Naive thymus-derived CD4-positive, alpha-beta T cell (primary cell): ENCODE measurements at regions not wholly inside any gene's neighbourhood (a gene's known extent, or its start where the extent isn't known, plus 50 kb on each side); places are given as distances from the start of the nearest gene placed in this dataset.

ENCODE experiments used
- ATAC-seq: fragments of 150-1000 bp; cut with Tn5 transposase; 2 replicates; pipeline ENCODE4 v1.10.0; 2021; ENCODE audit warnings: mild to moderate bottlenecking, moderate library complexity
- CTCF ChIA-PET: fragments of 350-600 bp; sonication (Branson Sonifier 250); formaldehyde crosslinking; loops from one replicate; lab custom pipeline; 2021; ENCODE audit warnings: antibody characterized with exemption; lab: Charles Lee
- POLR2A ChIA-PET: fragments of 350-600 bp; sonication (Branson Sonifier 250); formaldehyde crosslinking; loops from one replicate; lab custom pipeline; 2021; ENCODE audit warnings: antibody characterized with exemption, inconsistent platforms; lab: Charles Lee
- DNase-seq, 9 donors: peaks; one replicate each; pipeline versions ENCODE4 v3.0.0 to v3.0.0-alpha.2; 2020 to 2022; ENCODE audit warnings: mixed read lengths in 1 of 9
- H3K27ac ChIP-seq: one replicate; pipeline ENCODE4 v1.7.0; 2013; ENCODE audit warnings: mild to moderate bottlenecking, low read depth, low read length, moderate library complexity
- H3K27me3 ChIP-seq, 2 donors: one replicate each; pipeline ENCODE4 v1.7.0; 2013; ENCODE audit warnings: low read length in 2 of 2, mild to moderate bottlenecking in 2 of 2, moderate library complexity in 2 of 2; ENCODE audit not compliant: control insufficient read depth in 2 of 2, insufficient read depth in 2 of 2
- H3K36me3 ChIP-seq, 3 experiments: 1 replicate in 2 of 3; 2 replicates in 1 of 3; pipeline ENCODE4 v1.7.0; 2013; ENCODE audit warnings: low read length in 3 of 3, mild to moderate bottlenecking in 3 of 3, moderate library complexity in 1 of 3; ENCODE audit not compliant: insufficient read depth in 3 of 3, control insufficient read depth in 2 of 3
- H3K4me1 ChIP-seq, 2 donors: one replicate each; pipeline ENCODE4 v1.7.0; 2013; ENCODE audit warnings: low read length in 2 of 2, mild to moderate bottlenecking in 2 of 2, moderate library complexity in 1 of 2; ENCODE audit not compliant: control insufficient read depth in 2 of 2, insufficient read depth in 2 of 2
- H3K4me3 ChIP-seq: 2 replicates; pipeline ENCODE4 v1.7.0; 2013; ENCODE audit warnings: mild to moderate bottlenecking, low read length
- H3K9me3 ChIP-seq, 3 experiments: 1 replicate in 2 of 3; 2 replicates in 1 of 3; pipeline ENCODE4 v1.7.0; 2013; ENCODE audit warnings: low read length in 3 of 3; ENCODE audit not compliant: control insufficient read depth in 2 of 3
- H3K27ac Mint-ChIP-seq, 9 donors: one replicate each; pipeline ENCODE4 v1.8.0; 2020 to 2022; ENCODE audit warnings: mixed read lengths in 9 of 9, mild to moderate bottlenecking in 8 of 9, moderate library complexity in 5 of 9, inconsistent platforms in 2 of 9
- H3K27me3 Mint-ChIP-seq, 5 donors: one replicate each; pipeline ENCODE4 v1.8.0; 2021 to 2022; ENCODE audit warnings: mixed read lengths in 5 of 5, mild to moderate bottlenecking in 1 of 5
- H3K36me3 Mint-ChIP-seq, 5 donors: one replicate each; pipeline ENCODE4 v1.8.0; 2020 to 2022; ENCODE audit warnings: mixed read lengths in 5 of 5, mild to moderate bottlenecking in 3 of 5, inconsistent platforms in 1 of 5
- H3K4me1 Mint-ChIP-seq, 7 donors: one replicate each; pipeline ENCODE4 v1.8.0; 2020 to 2022; ENCODE audit warnings: mixed read lengths in 7 of 7, mild to moderate bottlenecking in 3 of 7, inconsistent platforms in 1 of 7
- H3K4me3 Mint-ChIP-seq, 10 donors: one replicate each; pipeline ENCODE4 v1.8.0; 2020 to 2022; ENCODE audit warnings: mild to moderate bottlenecking in 10 of 10, mixed read lengths in 10 of 10, moderate library complexity in 6 of 10, inconsistent platforms in 2 of 10
- H3K9me3 Mint-ChIP-seq, 11 donors: one replicate each; pipeline ENCODE4 v1.8.0; 2020 to 2022; ENCODE audit warnings: mixed read lengths in 11 of 11, mild to moderate bottlenecking in 4 of 11, inconsistent platforms in 1 of 11, moderate library complexity in 1 of 11
- intact Hi-C, 2 donors: fragments of 100-400 bp; cut with micrococcal nuclease; formaldehyde crosslinking; loops; one replicate each; pipeline ENCODE4 v1.15.1; 2023

GRCh38 chr13:44197791-44198770 lies 175.5 kb upstream of the SERP2 start:
- ATAC-seq, result peak; percentile 71
- Histone ChIP-seq H3K36me3 (no peaks in the 10 kb centered on the region), H3K4me1 (peaks cover 0 to 6% of the 10 kb centered on the region in 2 donors), H3K27ac (no peak overlapping the region), H3K4me3 (no peak overlapping the region), H3K9me3 (no peaks in the 10 kb centered on the region), H3K27me3 (no peaks in the 10 kb centered on the region)
- H3K27me3 Mint-ChIP-seq, result peaks cover 0 to 38% (median 0%) of the 10 kb centered on the region in 5 donors
- peak overlapping the region in 2 of 9 donors; percentile 6 to 60 for H3K27ac Mint-ChIP-seq
- ChIA-PET CTCF (no interaction called here), POLR2A (interaction anchor here (0.5 to 0.6 kb wide), 2 partner anchors 194 to 744 kb away, joined by 3 read pairs; no protein-coding TSS in a partner anchor)
- peaks cover 13 to 40% (median 20%) of the 10 kb centered on the region in 7 donors for H3K4me1 Mint-ChIP-seq
- H3K36me3 Mint-ChIP-seq, result peaks cover 0 to 2% (median 0%) of the 10 kb centered on the region in 5 donors
- peak overlapping the region in 1 of 10 donors; percentile 48 for H3K4me3 Mint-ChIP-seq
- intact Hi-C loops, result no loop called here
- DNase-seq, result peak in 1 of 9 donors; percentile 47
- peaks cover 0 to 2% (median 0%) of the 10 kb centered on the region in 11 donors for H3K9me3 Mint-ChIP-seq

- intact Hi-C loops, result no loop called here
- peaks cover 0 to 2% (median 0%) of the 10 kb centered on the region in 11 donors for H3K9me3 Mint-ChIP-seq
- CTCF ChIA-PET, result no interaction called here
- peaks cover 0 to 2% (median 0%) of the 10 kb centered on the region in 5 donors for H3K36me3 Mint-ChIP-seq
- peaks cover 13 to 40% (median 20%) of the 10 kb centered on the region in 7 donors for H3K4me1 Mint-ChIP-seq
- H3K27ac ChIP-seq, result no peak overlapping the region
- no peak for ATAC-seq
- no peaks in the 10 kb centered on the region for H3K9me3 ChIP-seq
- no peak overlapping the region for H3K27ac Mint-ChIP-seq
- POLR2A ChIA-PET, result no interaction called here
- H3K27me3 ChIP-seq, result no peaks in the 10 kb centered on the region
- peaks cover 0 to 35% (median under 1%) of the 10 kb centered on the region in 5 donors for H3K27me3 Mint-ChIP-seq
- H3K4me3 Mint-ChIP-seq, result no peak overlapping the region
- H3K4me1 ChIP-seq, result peaks cover 0 to 6% of the 10 kb centered on the region in 2 donors
- no peak for DNase-seq
- H3K4me3 ChIP-seq, result no peak overlapping the region
- H3K36me3 ChIP-seq, result no peaks in the 10 kb centered on the region
These were observed 174.8 kb upstream of the SERP2 start for GRCh38 chr13:44198826-44199225.

GRCh38 chr13:44199627-44200207 lies 173.9 kb upstream of the SERP2 start:
- no peak for DNase-seq
- peaks cover 0 to 2% (median 0%) of the 10 kb centered on the region in 5 donors for H3K36me3 Mint-ChIP-seq
- Histone ChIP-seq H3K4me1 (peaks cover 0 to 6% of the 10 kb centered on the region in 2 donors), H3K27ac (no peak overlapping the region), H3K36me3 (no peaks in the 10 kb centered on the region), H3K27me3 (no peaks in the 10 kb centered on the region), H3K4me3 (no peak overlapping the region), H3K9me3 (no peaks in the 10 kb centered on the region)
- ChIA-PET CTCF (no interaction called here), POLR2A (no interaction called here)
- H3K27ac Mint-ChIP-seq, result no peak overlapping the region
- peaks cover 13 to 40% (median 18%) of the 10 kb centered on the region in 7 donors for H3K4me1 Mint-ChIP-seq
- peaks cover 0 to 39% (median 2%) of the 10 kb centered on the region in 5 donors for H3K27me3 Mint-ChIP-seq
- peaks cover 0 to 2% (median 0%) of the 10 kb centered on the region in 11 donors for H3K9me3 Mint-ChIP-seq
- no peak for ATAC-seq
- H3K4me3 Mint-ChIP-seq, result no peak overlapping the region
- intact Hi-C loops, result no loop called here

GRCh38 chr13:44206434-44206833 lies 167.2 kb upstream of the SERP2 start:
- no peak overlapping the region for H3K27ac Mint-ChIP-seq
- DNase-seq (no peak), ATAC-seq (peak; percentile 50)
- CTCF ChIA-PET, result no interaction called here
- POLR2A ChIA-PET, result no interaction called here
- Histone ChIP-seq H3K27ac (no peak overlapping the region), H3K9me3 (no peaks in the 10 kb centered on the region), H3K4me1 (no peaks in the 10 kb centered on the region), H3K4me3 (no peak overlapping the region), H3K27me3 (no peaks in the 10 kb centered on the region), H3K36me3 (no peaks in the 10 kb centered on the region)
- H3K27me3 Mint-ChIP-seq, result peaks cover 6 to 47% (median 14%) of the 10 kb centered on the region in 5 donors
- H3K4me3 Mint-ChIP-seq, result no peak overlapping the region
- H3K4me1 Mint-ChIP-seq, result no peaks in the 10 kb centered on the region
- H3K36me3 Mint-ChIP-seq, result peaks cover 0 to 4% (median 0%) of the 10 kb centered on the region in 5 donors
- intact Hi-C loops, result no loop called here
- peaks cover 0 to 14% (median 4%) of the 10 kb centered on the region in 11 donors for H3K9me3 Mint-ChIP-seq

GRCh38 chr13:44207476-44207875 lies 166.1 kb upstream of the SERP2 start:
- peaks cover 6 to 44% (median 14%) of the 10 kb centered on the region in 5 donors for H3K27me3 Mint-ChIP-seq
- Histone ChIP-seq H3K27ac (no peak overlapping the region), H3K4me1 (no peaks in the 10 kb centered on the region), H3K36me3 (no peaks in the 10 kb centered on the region), H3K4me3 (no peak overlapping the region), H3K9me3 (no peaks in the 10 kb centered on the region), H3K27me3 (no peaks in the 10 kb centered on the region)
- no peak overlapping the region for H3K27ac Mint-ChIP-seq
- H3K9me3 Mint-ChIP-seq, result peaks cover 0 to 14% (median 4%) of the 10 kb centered on the region in 11 donors
- H3K36me3 Mint-ChIP-seq, result peaks cover 0 to 4% (median 0%) of the 10 kb centered on the region in 5 donors
- H3K4me3 Mint-ChIP-seq, result no peak overlapping the region
- DNase-seq, result no peak
- POLR2A ChIA-PET, result no interaction called here
- no peaks in the 10 kb centered on the region for H3K4me1 Mint-ChIP-seq
- no peak for ATAC-seq
- intact Hi-C loops, result no loop called here
- CTCF ChIA-PET, result no interaction called here

- Histone ChIP-seq H3K4me1 (no peaks in the 10 kb centered on the region), H3K27me3 (no peaks in the 10 kb centered on the region), H3K27ac (no peak overlapping the region), H3K9me3 (no peaks in the 10 kb centered on the region), H3K4me3 (no peak overlapping the region), H3K36me3 (no peaks in the 10 kb centered on the region)
- Mint-ChIP-seq H3K36me3 (peaks cover 0 to 4% (median 0%) of the 10 kb centered on the region in 5 donors), H3K27me3 (peaks cover 4 to 42% (median 12%) of the 10 kb centered on the region in 5 donors), H3K4me1 (no peaks in the 10 kb centered on the region), H3K4me3 (no peak overlapping the region), H3K9me3 (peaks cover 0 to 14% (median 3%) of the 10 kb centered on the region in 11 donors), H3K27ac (no peak overlapping the region)
- CTCF ChIA-PET, result no interaction called here
- POLR2A ChIA-PET, result no interaction called here
- DNase-seq, result no peak
- ATAC-seq, result no peak
- intact Hi-C loops, result no loop called here
These were observed 163.1 kb upstream of the SERP2 start for GRCh38 chr13:44210525-44210924.
